Keratinocyte (primary cell): ENCODE measurements at regions not wholly inside any gene's neighbourhood (a gene's known extent, or its start where the extent isn't known, plus 50 kb on each side); places are given as distances from the start of the nearest gene placed in this dataset.

Experiments
- DNase-seq: peaks from one replicate; pipeline ENCODE4 v3.0.0-alpha.2; 2011; ENCODE audit warnings: low read depth, missing footprints, low spot score
- FAIRE-seq: peaks from 2 replicates; lab custom pipeline; 2011; peaks lifted over from hg19 to GRCh38; lab: Jason Lieb, UNC
- H2AFZ ChIP-seq: 2 replicates; pipeline ENCODE4 v1.6.0; 2012; ENCODE audit warnings: low read length, control low read depth, inconsistent platforms; ENCODE audit not compliant: control insufficient read depth
- H3K27ac ChIP-seq: 2 replicates; pipeline ENCODE4 v1.5.1; 2011; ENCODE audit warnings: low read length; ENCODE audit not compliant: control insufficient read depth, insufficient read depth
- H3K27me3 ChIP-seq: 3 replicates; pipeline ENCODE4 v1.6.0; 2011; ENCODE audit warnings: low read length; ENCODE audit not compliant: control insufficient read depth, insufficient read depth; ENCODE audit errors: extremely low read depth
- H3K36me3 ChIP-seq, 2 experiments: 2 replicates in 1 of 2; 3 replicates in 1 of 2; pipeline ENCODE4 v1.5.1; 2011; ENCODE audit warnings: low read length in 2 of 2, mild to moderate bottlenecking in 1 of 2; ENCODE audit not compliant: control insufficient read depth in 2 of 2, insufficient read depth in 2 of 2; ENCODE audit errors: extremely low read depth in 1 of 2
- H3K4me1 ChIP-seq: 3 replicates; pipeline ENCODE4 v1.5.1; 2011; ENCODE audit warnings: low read length; ENCODE audit not compliant: control insufficient read depth, insufficient read depth; ENCODE audit errors: extremely low read depth
- H3K4me2 ChIP-seq: 3 replicates; pipeline ENCODE4 v1.6.0; 2011; ENCODE audit warnings: low read depth, low read length; ENCODE audit not compliant: control insufficient read depth, insufficient read depth; ENCODE audit errors: extremely low read depth
- H3K4me3 ChIP-seq, 3 experiments: fragments of 200-600 bp in 1 of 3; sonication (generic) in 1 of 3; 2 replicates in 2 of 3; 3 replicates in 1 of 3; pipeline ENCODE4 v1.5.1; 2011 to 2016; ENCODE audit warnings: low read length in 3 of 3, mild to moderate bottlenecking in 3 of 3, control low read depth in 2 of 3, inconsistent platforms in 1 of 3, low read depth in 1 of 3, mixed read lengths in 1 of 3, mixed run types in 1 of 3, moderate library complexity in 1 of 3; ENCODE audit not compliant: control insufficient read depth in 2 of 3, insufficient read depth in 2 of 3; ENCODE audit errors: extremely low read depth in 1 of 3
- H3K79me2 ChIP-seq: 2 replicates; pipeline ENCODE4 v1.6.0; 2012; ENCODE audit warnings: low read length; ENCODE audit not compliant: control insufficient read depth, insufficient read depth
- H3K9ac ChIP-seq: 3 replicates; pipeline ENCODE4 v1.6.0; 2011; ENCODE audit warnings: low read length; ENCODE audit not compliant: control insufficient read depth, insufficient read depth; ENCODE audit errors: extremely low read depth
- H3K9me1 ChIP-seq: 3 replicates; pipeline ENCODE4 v1.6.0; 2011; ENCODE audit warnings: low read length; ENCODE audit not compliant: control insufficient read depth, insufficient read depth; ENCODE audit errors: extremely low read depth
- H3K9me3 ChIP-seq: 2 replicates; pipeline ENCODE4 v1.5.1; 2012; ENCODE audit warnings: low read depth, low read length; ENCODE audit not compliant: control insufficient read depth
- H4K20me1 ChIP-seq: 3 replicates; pipeline ENCODE4 v1.6.0; 2011; ENCODE audit warnings: low read length; ENCODE audit not compliant: control insufficient read depth, insufficient read depth; ENCODE audit errors: extremely low read depth
- EZH2 ChIP-seq: IDR thresholded peaks from one replicate; pipeline ENCODE4 v1.6.1; 2012; ENCODE audit warnings: inconsistent platforms, mild to moderate bottlenecking, low read length, moderate library complexity
- dilution Hi-C: fragments of 300-500 bp; cut with MboI; formaldehyde crosslinking; loops from one replicate; pipeline ENCODE4 v1.7.0; 2020; ENCODE audit warnings: low sequenced_read_pairs; ENCODE audit not compliant: extremely low pct_ligation_motif_present
- TF ChIP-seq, protein P1 (sequence below), 3 experiments: IDR thresholded peaks in 1 of 3; conservative IDR thresholded peaks in 1 of 3; optimal IDR thresholded peaks in 1 of 3; 2 replicates in 2 of 3; 3 replicates in 1 of 3; pipeline versions ENCODE3 to v1.5.1; 2011; ENCODE audit warnings: low read length in 3 of 3, mild to moderate bottlenecking in 3 of 3, moderate library complexity in 2 of 3, control low read depth in 1 of 3, inconsistent platforms in 1 of 3; ENCODE audit not compliant: insufficient read depth in 2 of 3; ENCODE audit errors: extremely low read depth in 1 of 3

GRCh38 chr11:134751766-134752165 lies 339.7 kb upstream of the B3GAT1 start:
- H3K4me3 ChIP-seq, result no peak overlapping the region
- H3K9me1 ChIP-seq, result no peaks in the 10 kb centered on the region
- no peak for DNase-seq
- TF ChIP-seq, protein P1, sequence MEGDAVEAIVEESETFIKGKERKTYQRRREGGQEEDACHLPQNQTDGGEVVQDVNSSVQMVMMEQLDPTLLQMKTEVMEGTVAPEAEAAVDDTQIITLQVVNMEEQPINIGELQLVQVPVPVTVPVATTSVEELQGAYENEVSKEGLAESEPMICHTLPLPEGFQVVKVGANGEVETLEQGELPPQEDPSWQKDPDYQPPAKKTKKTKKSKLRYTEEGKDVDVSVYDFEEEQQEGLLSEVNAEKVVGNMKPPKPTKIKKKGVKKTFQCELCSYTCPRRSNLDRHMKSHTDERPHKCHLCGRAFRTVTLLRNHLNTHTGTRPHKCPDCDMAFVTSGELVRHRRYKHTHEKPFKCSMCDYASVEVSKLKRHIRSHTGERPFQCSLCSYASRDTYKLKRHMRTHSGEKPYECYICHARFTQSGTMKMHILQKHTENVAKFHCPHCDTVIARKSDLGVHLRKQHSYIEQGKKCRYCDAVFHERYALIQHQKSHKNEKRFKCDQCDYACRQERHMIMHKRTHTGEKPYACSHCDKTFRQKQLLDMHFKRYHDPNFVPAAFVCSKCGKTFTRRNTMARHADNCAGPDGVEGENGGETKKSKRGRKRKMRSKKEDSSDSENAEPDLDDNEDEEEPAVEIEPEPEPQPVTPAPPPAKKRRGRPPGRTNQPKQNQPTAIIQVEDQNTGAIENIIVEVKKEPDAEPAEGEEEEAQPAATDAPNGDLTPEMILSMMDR (optimal IDR thresholded peaks at IDR 0.05 in 1 of 3, IDR thresholded peaks at IDR 0.05 in 1 of 3, conservative IDR thresholded peaks at IDR 0.05 in 1 of 3; ENCODE audit: extremely low read depth in 1 of 3, insufficient read depth in 2 of 3, low read length in 3 of 3), result no peak
- no peak for TF ChIP-seq EZH2
- dilution Hi-C loops, result no loop called here
- no peaks in the 10 kb centered on the region for H4K20me1 ChIP-seq
- H3K27me3 ChIP-seq, result no peaks in the 10 kb centered on the region
- H3K9me3 ChIP-seq, result peaks cover 10% of the 10 kb centered on the region
- H3K9ac ChIP-seq, result no peak overlapping the region
- H3K4me2 ChIP-seq, result no peak overlapping the region
- no peak overlapping the region for H2AFZ ChIP-seq
- H3K27ac ChIP-seq, result no peak overlapping the region
- H3K79me2 ChIP-seq, result no peaks in the 10 kb centered on the region
- no peaks in the 10 kb centered on the region for H3K4me1 ChIP-seq
- no peaks in the 10 kb centered on the region for H3K36me3 ChIP-seq
- no peak for FAIRE-seq

GRCh38 chr11:134751031-134751585 lies 339.1 kb upstream of the B3GAT1 start:
- no peaks in the 10 kb centered on the region for H4K20me1 ChIP-seq
- no peak overlapping the region for H3K4me3 ChIP-seq
- no peaks in the 10 kb centered on the region for H3K27me3 ChIP-seq
- H3K4me2 ChIP-seq, result no peak overlapping the region
- no peak overlapping the region for H2AFZ ChIP-seq
- FAIRE-seq (no peak), DNase-seq (no peak)
- dilution Hi-C loops, result no loop called here
- H3K27ac ChIP-seq, result no peak overlapping the region
- H3K9me3 ChIP-seq, result peaks cover 10% of the 10 kb centered on the region
- H3K9ac ChIP-seq, result no peak overlapping the region
- no peaks in the 10 kb centered on the region for H3K4me1 ChIP-seq
- TF ChIP-seq, protein P1 (optimal IDR thresholded peaks at IDR 0.05 in 1 of 3, IDR thresholded peaks at IDR 0.05 in 1 of 3, conservative IDR thresholded peaks at IDR 0.05 in 1 of 3; ENCODE audit: extremely low read depth in 1 of 3, insufficient read depth in 2 of 3, low read length in 3 of 3), result no peak
- no peak for TF ChIP-seq EZH2
- no peaks in the 10 kb centered on the region for H3K79me2 ChIP-seq
- no peaks in the 10 kb centered on the region for H3K9me1 ChIP-seq
- H3K36me3 ChIP-seq, result no peaks in the 10 kb centered on the region
